VCaP (cell line): ENCODE measurements at regions not wholly inside any gene's neighbourhood (a gene's known extent, or its start where the extent isn't known, plus 50 kb on each side); places are given as distances from the start of the nearest gene placed in this dataset.
A peak's percentile ranks its signal among the peaks of the same experiment; 100 is the strongest.
"Not testable (repeated sequence)": the region's sequence is repeated elsewhere in the genome, so short reads cannot be mapped to it uniquely, and the experiment has no call there.

Experiments used
- H3K27ac ChIP-seq: fragments of 450-650 bp; 2 replicates; pipeline ENCODE4 v1.5.1; 2017
- CTCF ChIP-seq: fragments of 450-650 bp; conservative IDR thresholded peaks from 2 replicates; pipeline ENCODE4 v1.5.1; 2017; ENCODE audit warnings: mild to moderate bottlenecking, moderate library complexity

- no peak for TF ChIP-seq CTCF
These were observed 235.8 kb downstream of the EPHA7 start for GRCh38 chr6:93183531-93183972.

GRCh38 chr6:93182938-93183479, 236.3 kb downstream of the EPHA7 start:
- H3K27ac ChIP-seq: no peak overlapping the region

More at GRCh38 chr6:93183531-93183972, 235.8 kb downstream of the EPHA7 start:
- no peak overlapping the region for H3K27ac ChIP-seq

GRCh38 chr6:93177918-93178317, 241.4 kb downstream of the EPHA7 start:
- no peak overlapping the region for H3K27ac ChIP-seq
- TF ChIP-seq CTCF: no peak

More at GRCh38 chr6:93182938-93183479, 236.3 kb downstream of the EPHA7 start:
- TF ChIP-seq CTCF: no peak

GRCh38 chr6:93177438-93177837, 241.9 kb downstream of the EPHA7 start:
- no peak overlapping the region for H3K27ac ChIP-seq
- no peak for TF ChIP-seq CTCF

- TF ChIP-seq CTCF: no peak
- H3K27ac ChIP-seq: no peak overlapping the region
These were observed 243.3 kb downstream of the EPHA7 start for GRCh38 chr6:93176070-93176469.

GRCh38 chr6:93173573-93173972, 245.8 kb downstream of the EPHA7 start:
- H3K27ac ChIP-seq: not testable (repeated sequence)

- no peak for TF ChIP-seq CTCF
- peak overlapping the region; percentile 42; the same call in 1 of the 2 replicates for H3K27ac ChIP-seq
These were observed 253.4 kb downstream of the EPHA7 start for GRCh38 chr6:93165850-93166430.

GRCh38 chr6:93164781-93165180, 254.6 kb downstream of the EPHA7 start:
- TF ChIP-seq CTCF: no peak
- no peak overlapping the region for H3K27ac ChIP-seq
